NCI-H2196 treated with DMSO at 0.1 percent for 48 hours (cell line): ENCODE measurements at regions not wholly inside any gene's neighbourhood (a gene's known extent, or its start where the extent isn't known, plus 50 kb on each side); places are given as distances from the start of the nearest gene placed in this dataset.
"Not testable (repeated sequence)": the region's sequence is repeated elsewhere in the genome, so short reads cannot be mapped to it uniquely, and the experiment has no call there.

Experiments
- DNase-seq: peaks from one replicate; lab custom pipeline; 2025; ENCODE audit not compliant: unreplicated experiment; lab: John Stamatoyannopoulos, UW

DNA sequence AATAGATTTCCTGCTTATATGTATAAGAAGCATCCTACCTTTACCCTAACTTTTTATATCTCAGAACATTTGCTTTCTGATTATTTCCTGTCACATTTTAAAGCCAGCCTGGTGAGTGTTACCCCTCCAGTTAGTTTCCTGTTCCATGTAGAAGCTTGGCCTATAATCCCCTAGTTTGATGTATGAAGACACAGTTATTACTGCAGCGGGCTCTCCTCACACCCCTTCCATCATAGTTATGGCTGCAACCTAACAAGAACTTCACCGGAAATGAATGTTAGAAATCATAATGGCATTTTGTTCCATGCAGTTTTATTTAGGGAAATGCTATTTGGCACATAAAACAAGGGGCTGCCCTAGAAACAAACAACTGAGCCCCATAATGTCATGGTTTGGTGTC, 400.2 kb upstream of the SETBP1 start:
- DNase-seq: no peak

DNA sequence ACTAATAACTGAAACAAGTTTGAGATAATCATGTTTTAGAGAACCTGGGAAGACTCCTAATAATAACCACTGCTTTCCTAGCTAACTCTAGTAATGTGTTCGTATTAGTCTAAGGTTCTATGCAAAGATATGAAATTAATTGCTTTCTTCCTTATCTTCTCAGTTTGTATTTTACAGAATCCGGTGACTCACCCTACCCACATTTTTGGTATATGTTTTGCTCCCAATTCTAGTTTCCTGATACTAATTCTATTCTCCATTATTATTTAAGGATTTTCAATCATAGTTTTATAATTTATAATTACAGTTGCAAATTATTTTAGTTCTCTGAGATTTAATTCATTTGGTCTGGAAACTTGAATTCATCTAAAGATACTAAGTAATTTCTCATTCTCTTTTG, 394.6 kb upstream of the SETBP1 start:
- DNase-seq: no peak

DNA sequence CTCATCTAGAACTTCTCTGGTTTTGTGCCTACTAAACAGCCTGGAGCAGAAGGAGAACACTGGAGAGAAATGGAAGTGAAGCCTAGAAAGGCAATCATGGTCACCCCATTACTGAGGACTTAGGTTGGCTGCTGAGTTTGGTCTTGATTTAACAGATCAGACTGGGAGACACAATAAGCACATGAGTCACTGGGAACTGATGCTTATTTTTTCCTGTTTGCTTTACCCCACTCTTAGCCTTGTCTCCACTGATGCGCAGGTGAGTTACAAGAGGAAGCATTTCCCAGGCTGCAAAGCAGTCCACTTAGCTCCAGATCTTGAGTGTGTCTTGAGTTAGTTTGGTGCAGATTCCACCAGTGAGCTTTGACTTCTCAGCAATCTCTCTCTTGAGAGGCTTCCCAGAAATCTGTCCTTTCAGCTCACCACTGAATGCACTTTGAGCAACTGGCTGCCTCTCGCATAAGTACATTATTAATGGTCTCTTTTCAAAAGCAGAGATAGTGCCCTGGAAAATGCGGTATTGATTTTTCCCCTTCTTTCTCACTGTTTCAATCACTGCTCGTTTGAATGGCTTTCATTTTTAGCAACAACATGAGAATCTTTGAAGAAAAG, 390.2 kb upstream of the SETBP1 start:
- DNase-seq: no peak

DNA sequence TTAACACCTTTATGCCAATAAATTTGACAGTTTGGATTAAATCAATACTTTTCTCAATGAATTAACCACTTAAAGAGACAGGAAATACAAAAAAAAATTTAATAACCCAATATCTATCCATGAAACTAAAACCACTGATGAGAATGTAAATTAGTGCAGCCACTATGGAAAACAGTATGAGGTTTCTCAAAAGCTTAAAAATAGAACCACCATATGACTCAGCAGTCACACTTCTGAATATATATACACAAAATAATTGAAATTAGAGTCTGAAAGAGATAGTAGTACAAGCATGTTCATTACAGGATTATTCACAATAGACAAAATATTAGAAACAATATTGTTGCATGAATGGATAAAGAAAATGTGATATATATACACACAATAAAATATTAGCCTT, 382.1 kb upstream of the SETBP1 start:
- DNase-seq: no peak

DNA sequence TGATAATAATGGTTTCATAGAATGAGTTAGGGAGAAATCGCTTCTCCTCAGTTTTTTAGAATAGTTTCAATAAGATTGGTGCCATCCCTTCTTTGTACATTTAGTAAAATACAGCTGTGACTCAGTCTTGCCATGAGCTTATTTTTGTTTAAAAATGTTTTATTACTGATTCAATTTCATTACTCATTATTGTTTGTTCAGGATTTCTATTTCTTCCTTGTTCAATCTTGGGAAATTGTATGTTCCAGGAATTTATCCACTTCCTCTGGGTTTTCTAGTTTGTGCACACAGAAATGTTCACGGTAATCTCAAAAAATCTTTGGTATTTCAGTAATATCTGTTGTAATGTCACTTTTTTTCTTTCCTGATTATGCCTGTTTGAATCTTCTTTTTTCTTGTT, 371.5 kb upstream of the SETBP1 start:
- DNase-seq: no peak

DNA sequence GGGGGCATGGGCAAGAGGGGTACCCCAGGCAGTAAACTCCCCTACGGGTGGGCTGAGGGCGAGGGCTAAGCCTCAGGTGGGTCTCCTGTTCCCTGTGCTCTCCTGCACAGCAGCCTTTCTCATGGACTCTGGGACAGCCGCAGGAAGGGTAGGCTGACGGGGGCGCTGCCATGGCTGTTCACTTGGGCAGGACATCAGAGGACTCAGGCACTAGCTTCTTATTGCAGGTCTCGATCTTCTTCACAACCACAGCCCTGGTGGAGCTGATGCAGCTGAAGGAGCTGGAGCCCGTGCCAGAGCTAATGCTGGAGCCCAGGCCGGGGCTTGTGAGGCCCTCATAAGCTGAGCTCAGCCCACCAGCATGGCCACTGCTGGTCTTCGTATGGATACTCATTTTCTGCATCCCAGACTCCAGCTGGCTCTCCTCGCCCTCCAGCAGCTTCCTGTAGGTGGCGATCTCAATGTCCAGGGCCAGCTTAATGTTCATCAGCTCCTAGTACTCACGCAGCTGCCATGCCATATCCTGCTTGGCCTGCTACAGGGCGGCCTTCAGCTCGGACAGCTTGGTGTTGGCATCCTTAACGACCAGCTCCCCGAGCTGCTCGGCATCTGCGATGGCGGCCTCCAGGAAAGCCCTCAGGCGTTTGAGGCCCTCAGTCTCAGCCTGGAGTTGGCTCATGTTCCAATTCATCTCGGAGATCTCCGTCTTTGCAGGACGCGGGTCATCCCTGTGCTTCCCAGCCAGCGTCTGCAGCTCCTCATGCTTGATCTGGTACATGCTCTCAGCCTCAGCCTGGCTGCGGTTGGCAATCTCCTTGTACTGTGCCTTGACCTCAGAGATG, 359.8 kb upstream of the SETBP1 start:
- no peak for DNase-seq

DNA sequence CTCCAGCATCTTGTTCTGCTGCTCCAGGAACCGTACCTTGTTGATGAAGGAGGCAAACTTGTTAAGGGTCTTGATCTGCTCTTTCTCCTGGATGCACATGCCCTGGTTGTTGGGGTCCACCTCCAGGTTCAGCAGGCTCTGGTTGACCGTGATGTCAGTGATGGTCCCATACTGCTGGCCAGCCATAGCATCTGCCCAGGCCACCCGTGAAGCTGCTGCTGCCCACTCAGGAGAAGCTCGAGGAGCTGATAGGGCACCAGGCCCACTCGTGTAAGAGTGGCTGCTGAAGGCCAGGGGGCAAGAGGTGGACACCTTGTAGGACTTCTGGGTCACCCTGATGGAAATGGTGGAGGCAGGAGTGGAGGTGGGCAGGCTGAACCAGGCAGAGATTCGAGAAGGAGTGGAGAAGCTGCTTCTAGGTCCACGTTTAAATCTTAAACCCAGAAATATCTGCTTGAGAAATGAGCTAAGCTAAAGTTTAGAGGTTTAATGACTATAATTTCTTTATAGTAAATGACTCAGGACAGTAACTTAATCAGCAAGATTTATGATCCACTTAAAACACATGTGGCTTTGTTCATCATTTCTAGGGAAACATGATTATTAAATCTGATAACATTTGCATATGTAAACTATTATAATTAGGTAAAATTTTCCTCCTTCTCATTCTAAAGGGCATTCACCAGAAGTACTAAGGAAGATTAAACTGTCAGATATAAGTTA, 358.7 kb upstream of the SETBP1 start:
- no peak for DNase-seq

DNA sequence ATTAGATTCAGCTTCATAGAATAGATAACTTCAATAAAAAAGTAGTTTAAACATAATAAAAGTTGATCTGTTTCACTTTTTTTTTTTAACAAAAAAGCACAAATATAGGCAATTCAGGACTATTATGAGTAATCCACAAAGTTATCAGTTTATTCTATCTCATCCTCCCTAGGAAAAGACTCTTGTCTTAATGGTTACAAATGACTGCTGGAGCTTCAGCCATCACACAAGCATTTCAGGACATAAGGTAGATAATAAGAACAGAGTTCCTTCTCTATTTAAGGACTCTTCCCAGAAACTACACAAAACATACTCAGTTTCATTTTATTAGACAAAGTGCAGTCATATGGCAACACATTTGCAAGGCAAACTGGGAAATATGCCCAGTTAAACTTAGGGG, 357.6 kb upstream of the SETBP1 start:
- no peak for DNase-seq

DNA sequence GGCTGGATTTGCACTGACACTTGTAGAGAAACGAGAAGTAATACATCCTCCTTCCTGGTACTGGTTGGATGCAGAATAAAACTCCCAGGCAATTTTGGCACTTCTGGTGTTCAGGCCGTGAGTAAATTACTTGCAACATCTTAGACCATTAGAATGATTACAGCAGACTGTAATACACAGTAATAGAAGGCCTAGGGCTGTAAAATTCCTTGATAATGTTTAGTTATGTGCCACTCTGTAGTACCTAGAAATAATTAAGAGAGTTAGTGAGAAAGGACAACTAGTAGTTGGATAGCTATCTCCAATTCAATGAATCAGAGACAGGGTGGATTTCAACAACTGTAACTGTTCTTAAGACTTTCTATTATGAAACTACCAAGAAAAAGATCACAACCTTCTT, 356.3 kb upstream of the SETBP1 start:
- DNase-seq: no peak

DNA sequence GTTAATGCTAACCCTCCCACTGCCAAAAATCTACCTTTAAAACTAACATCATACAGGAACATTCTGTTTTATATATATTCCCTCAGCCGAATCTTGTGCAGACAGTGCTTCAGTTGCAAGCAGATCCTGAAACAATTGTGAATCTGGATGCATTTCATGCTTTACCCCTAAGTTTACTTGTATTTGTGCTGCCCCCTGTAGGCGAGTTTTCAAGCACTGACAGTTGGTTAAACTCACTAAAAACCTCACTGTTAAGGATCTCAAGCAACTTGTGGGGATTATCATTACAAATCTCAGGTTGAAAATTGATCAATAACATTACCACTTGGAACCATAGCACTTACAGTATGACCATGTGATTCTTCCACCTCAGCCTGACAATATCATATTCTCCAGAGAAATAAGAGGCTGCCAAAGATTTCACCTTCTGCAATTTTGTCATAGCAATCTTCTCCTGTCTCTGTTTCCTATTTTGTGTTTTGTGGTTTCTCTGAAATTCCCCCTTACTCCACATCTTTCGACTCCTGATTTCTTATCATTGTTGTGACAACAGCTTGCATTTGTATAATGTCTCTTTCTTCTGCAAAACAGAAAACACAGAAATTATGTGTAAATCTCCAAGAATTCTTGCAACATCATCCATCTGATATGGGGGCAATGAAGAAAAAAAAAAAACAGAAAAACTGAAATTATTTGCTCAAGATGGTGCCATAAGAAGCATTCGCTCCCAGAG, 354.6 kb upstream of the SETBP1 start:
- DNase-seq: no peak

DNA sequence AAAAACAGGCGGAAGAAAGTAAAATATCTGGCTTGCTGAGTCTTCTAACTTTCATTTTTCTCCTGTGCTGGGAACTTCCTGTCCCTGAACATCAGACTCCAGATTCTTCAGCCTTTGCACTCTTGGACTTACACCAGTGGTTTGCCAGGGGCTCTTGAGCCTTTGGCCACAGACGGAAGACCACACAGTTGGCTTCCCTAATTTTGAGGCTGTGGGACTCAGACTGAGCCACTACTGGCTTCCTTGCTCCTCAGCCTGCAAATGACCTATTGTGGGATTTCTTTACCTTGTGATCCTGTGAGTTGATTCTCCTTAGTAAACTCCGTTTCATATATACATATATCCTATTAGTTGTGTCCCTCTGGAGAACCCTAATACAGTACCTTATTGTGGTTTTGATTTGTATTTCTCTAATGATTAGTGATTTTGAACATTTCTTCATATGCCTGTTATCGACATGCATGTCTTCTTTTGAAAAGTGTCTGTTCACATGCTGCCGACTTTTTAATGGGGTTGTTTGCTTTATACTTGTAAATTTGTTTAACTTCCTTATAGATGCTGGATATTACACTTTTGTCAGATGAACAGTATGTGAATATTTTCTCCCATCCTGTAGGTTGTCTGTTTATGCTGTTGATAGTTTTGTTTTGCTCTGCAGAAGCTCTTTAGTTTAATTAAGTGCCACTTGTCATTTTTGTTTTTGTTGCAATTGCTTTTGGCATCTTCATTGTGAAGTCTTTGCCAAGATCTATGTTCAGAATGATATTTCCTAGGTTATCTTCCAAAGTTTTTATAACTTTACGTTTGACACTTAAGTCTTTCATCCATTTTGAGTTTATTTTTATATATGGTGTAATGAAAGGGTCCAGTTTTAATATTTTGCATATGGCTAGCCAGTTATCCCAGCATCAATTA, 348.8 kb upstream of the SETBP1 start:
- no peak for DNase-seq

DNA sequence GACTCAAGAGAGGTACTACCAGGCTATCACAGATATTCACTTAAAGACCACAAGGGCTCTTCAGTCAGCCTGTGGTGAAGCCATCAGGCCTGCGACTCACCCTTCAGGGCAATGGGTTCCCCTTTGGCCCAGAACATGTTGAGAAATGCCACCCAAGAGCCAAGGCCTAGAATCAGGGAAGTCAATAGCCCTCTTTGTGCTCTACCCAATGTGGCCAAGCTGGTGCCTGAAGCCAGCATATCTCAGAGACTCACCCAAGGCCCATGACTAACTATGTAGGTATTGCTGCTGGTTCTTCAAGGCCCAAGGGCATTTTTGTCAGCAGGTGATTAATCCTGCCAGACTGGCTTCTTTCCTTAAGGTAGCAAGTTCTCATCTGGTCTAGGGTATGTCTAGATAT, 338.9 kb upstream of the SETBP1 start:
- no peak for DNase-seq

DNA sequence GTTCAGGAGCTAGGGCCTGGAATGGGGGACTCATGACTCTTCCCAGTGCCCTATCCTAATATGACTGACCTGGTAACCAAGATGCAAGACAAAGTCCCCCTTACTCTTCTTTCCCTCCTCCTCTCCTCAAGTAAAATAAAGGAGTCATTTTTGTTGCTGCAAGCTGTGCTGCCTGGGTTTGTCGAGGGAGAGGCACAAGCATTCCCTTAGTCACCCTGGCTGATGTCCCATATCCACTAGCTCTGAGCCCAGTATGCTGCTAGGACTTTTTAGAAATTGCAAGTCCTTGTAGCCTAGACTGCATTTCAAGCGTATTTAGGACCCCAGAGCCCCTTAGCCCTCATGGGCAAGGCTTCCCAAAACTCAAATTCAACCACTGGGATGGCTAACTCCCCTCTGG, 338.5 kb upstream of the SETBP1 start:
- DNase-seq: no peak

DNA sequence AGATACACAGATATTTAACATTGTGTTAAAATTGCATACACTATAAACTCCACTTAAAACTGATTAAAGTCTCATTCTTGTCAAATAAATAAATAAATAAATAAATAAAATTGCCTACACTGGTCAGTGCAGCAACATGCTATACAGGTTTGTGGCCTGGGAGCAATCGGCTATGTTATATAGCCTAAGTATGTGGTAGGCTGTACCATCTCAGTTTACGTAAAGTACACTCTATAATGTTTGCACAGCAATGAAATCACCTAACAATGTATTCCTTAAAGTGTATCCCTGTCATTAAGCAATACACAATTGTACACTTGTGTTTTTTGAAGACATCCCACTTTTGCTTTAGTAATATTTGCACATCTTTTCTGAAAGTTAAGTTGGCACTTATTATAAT, 337.7 kb upstream of the SETBP1 start:
- DNase-seq: no peak

DNA sequence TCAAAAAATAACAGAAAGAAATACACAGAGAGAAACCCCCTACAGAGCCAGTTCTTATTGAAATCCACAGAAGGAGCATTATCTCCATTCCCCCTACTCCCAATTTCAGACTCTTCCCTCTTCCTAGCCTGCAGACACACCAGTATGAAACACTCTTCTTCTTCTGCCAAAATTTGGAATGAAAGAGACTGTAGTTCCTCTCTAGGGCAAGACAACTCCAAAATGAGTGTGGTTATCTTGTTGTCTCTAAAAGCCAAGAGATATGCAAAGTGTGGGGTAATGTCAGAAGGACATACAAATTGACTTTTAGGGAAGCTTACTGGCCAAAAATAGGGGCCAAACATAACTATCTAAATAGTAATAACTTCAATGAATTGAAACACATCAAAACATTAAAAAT, 337.1 kb upstream of the SETBP1 start:
- no peak for DNase-seq

DNA sequence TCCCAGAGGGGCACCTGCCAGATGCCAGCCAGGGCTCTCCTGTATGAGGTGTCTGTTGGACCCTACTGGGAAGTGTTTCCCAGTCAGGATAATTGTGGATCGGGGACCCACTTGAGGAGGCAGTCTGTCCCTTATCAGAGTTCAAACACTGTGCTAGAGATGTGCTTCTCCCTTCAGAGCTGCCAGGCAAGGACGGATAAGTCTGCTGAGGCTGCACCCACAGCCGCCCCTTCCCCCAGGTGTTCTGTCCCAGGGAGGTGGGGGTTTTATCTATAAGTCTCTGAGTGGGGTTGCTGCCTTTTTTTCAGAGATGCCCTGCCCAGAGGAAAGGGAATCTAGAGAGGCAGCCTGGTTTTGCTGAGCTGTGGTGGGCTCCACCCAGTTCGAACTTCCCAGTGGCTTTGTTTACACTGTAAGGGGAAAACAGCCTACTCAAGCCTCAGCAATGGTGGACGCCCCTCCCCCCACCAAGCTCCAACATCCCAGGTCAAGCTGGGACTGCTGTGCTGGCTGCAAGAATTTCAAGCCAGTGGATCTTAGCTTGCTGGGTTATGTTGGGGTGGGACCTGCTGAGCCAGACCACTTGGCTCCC, 324.0 kb upstream of the SETBP1 start:
- DNase-seq: no peak

DNA sequence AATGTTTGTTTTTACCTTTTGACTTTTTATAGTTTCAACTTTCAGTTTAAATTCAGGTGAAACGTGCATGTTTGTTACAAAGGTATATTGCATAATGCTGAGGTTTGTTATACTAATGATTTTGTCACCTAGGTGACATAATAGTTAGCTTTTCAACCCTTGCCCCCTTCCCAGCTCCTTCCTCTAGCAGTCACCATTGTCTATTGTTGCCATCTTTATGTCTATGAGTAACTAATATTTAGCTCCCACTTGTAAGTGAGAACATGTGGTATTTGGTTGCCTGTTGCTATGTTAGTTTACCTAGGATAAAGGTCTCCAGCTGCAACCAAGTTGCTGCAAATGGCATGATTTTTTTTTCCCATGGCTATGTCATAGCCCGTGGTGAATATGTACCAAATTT, 322.3 kb upstream of the SETBP1 start:
- no peak for DNase-seq

DNA sequence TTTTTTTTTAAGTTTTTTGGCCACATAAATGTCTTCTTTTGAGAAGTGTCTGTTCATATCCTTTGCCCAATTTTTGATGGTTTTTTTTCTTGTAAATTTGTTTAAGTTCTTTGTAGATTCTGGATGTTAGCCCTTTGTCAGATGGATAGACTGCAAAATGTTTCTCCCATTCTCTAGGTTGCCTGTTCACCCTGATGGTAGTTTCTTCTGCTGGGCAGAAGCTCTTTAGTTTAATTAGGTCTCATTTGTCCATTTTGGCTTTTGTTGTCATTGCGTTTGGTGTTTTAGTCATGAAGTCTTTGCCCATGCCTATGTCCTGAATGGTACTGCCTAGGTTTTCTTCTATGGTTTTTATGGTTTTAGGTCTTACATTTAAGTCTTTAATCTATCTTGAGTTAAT, 320.9 kb upstream of the SETBP1 start:
- DNase-seq: not testable (repeated sequence)

DNA sequence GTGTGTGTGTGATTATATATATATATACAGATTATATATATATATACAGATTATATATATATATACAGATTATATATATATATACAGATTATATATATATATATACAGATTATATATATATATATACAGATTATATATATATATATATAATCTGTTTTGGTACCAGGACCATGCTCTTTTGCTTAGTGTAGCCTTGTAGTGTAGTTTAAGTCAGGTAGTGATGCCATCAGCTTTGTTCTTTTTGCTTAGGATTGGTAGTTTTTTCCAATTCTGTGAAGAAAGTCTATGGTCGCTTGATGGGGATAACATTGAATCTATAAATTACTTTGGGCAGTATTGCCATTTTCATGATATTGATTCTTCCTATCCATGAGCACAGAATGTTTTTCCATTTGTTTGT, 318.5 kb upstream of the SETBP1 start:
- DNase-seq: not testable (repeated sequence)

DNA sequence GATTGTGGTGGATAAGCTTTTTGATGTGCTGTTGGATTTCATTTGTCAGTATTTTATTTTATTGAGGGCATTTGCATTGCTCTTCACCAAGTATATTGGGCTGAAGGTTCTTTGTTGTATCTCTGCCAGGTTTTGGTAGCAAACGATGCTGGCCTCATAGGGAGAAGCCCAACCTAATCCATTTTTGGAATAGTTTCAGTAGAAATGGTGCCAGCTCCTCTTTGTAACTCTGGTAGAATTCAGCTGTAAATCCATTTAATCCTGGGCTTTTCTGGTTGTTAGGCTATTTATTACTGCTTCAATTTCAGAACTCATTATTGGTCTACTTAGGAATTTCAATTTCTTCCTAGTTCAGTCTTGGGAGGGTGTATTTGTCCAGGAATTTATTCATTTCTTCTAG, 309.8 kb upstream of the SETBP1 start:
- DNase-seq: no peak
